Thyroid gland (tissue), 4 donors: ENCODE measurements at regions not wholly inside any gene's neighbourhood (a gene's known extent, or its start where the extent isn't known, plus 50 kb on each side); places are given as distances from the start of the nearest gene placed in this dataset.

Experiments used
- CTCF ChIP-seq, 6 experiments: fragments of 200-600 bp in 3 of 6; fragments of 450-650 bp in 3 of 6; sonication (generic) in 3 of 6; IDR thresholded peaks; one replicate each; pipeline ENCODE4 v1.5.1; 2016 to 2019; ENCODE audit warnings: antibody characterized with exemption in 6 of 6, mild to moderate bottlenecking in 2 of 6, inconsistent platforms in 1 of 6, moderate library complexity in 1 of 6
- POLR2A ChIP-seq, 2 donors: fragments of 450-650 bp; IDR thresholded peaks; one replicate each; pipeline ENCODE4 v1.6.1; 2017; ENCODE audit warnings: antibody characterized with exemption in 2 of 2, mild to moderate bottlenecking in 2 of 2, moderate library complexity in 1 of 2

- TF ChIP-seq CTCF (IDR thresholded peaks at IDR 0.05): no peak
- TF ChIP-seq POLR2A (IDR thresholded peaks at IDR 0.05): no peak
Measured at GRCh38 chr7:35480806-35481205, 214.1 kb downstream of the HERPUD2 start.
